ENCODE measurements at regions not wholly inside any gene's neighbourhood (a gene's known extent, or its start where the extent isn't known, plus 50 kb on each side); places are given as distances from the start of the nearest gene placed in this dataset.

GRCh38 chr2:14723684-14724083 lies 91.2 kb downstream of the LRATD1 start:
- TF ChIP-seq CTCF (IDR thresholded peaks at IDR 0.05; ENCODE audit: low read length) = no peak
- no peak for TF ChIP-seq EZH2 (IDR thresholded peaks at IDR 0.05; ENCODE audit: borderline replicate concordance, low read length)

All from OCI-LY1 (cell line).